GM23338 (cell line): ENCODE measurements at regions not wholly inside any gene's neighbourhood (a gene's known extent, or its start where the extent isn't known, plus 50 kb on each side); places are given as distances from the start of the nearest gene placed in this dataset.

Source experiments
- ATAC-seq: fragments of 200-7000 bp; cut with Tn5 transposase; 3 replicates; pipeline ENCODE4 v1.9.1; 2020
- DNase-seq: peaks from one replicate; pipeline ENCODE4 v3.0.0-alpha.2; 2015; ENCODE audit warnings: low spot score
- H2AFZ ChIP-seq: fragments of 200-600 bp; sonication (generic); 2 replicates; pipeline ENCODE4 v1.8.0; 2016; ENCODE audit warnings: antibody characterized with exemption, mild to moderate bottlenecking, moderate library complexity
- H3F3A ChIP-seq: fragments of 200-600 bp; sonication (generic); replicated peaks from 2 replicates; pipeline ENCODE4 v1.8.0; 2017; ENCODE audit warnings: antibody characterized with exemption, mixed run types, low read depth
- H3K27ac ChIP-seq: fragments of 200-600 bp; sonication (generic); 2 replicates; pipeline ENCODE4 v1.6.1; 2016; ENCODE audit warnings: low read depth
- H3K27me3 ChIP-seq: fragments of 200-600 bp; sonication (generic); 2 replicates; pipeline ENCODE4 v1.8.0; 2016; ENCODE audit warnings: mild to moderate bottlenecking, mixed run types, moderate library complexity; ENCODE audit not compliant: insufficient read depth
- H3K36me3 ChIP-seq: fragments of 200-600 bp; sonication (generic); 2 replicates; pipeline ENCODE4 v1.8.0; 2016; ENCODE audit warnings: mild to moderate bottlenecking; ENCODE audit not compliant: insufficient read depth
- H3K4me1 ChIP-seq: fragments of 200-600 bp; sonication (generic); 2 replicates; pipeline ENCODE4 v1.8.0; 2016; ENCODE audit warnings: mild to moderate bottlenecking, moderate library complexity; ENCODE audit not compliant: insufficient read depth
- H3K4me2 ChIP-seq: fragments of 200-600 bp; sonication (generic); 2 replicates; pipeline ENCODE4 v1.7.1; 2017; ENCODE audit warnings: mixed run types
- H3K4me3 ChIP-seq: fragments of 200-600 bp; sonication (generic); 2 replicates; pipeline ENCODE4 v1.6.1; 2016; ENCODE audit warnings: mixed run types
- H3K79me2 ChIP-seq: fragments of 200-600 bp; sonication (generic); replicated peaks from 2 replicates; pipeline ENCODE4 v1.8.0; 2017; ENCODE audit warnings: mild to moderate bottlenecking; ENCODE audit not compliant: insufficient read depth
- H3K9me2 ChIP-seq: fragments of 200-600 bp; sonication (generic); 2 replicates; pipeline ENCODE4 v1.8.0; 2017; ENCODE audit not compliant: insufficient read depth
- H4K20me1 ChIP-seq: fragments of 200-600 bp; sonication (generic); replicated peaks from 2 replicates; pipeline ENCODE4 v1.8.0; 2017; ENCODE audit warnings: mild to moderate bottlenecking; ENCODE audit not compliant: insufficient read depth
- H3K27ac Mint-ChIP-seq: 2 replicates; pipeline ENCODE4 v1.8.0; 2020; ENCODE audit warnings: inconsistent platforms, mild to moderate bottlenecking, moderate library complexity, mixed read lengths
- H3K27me3 Mint-ChIP-seq: 3 replicates; pipeline ENCODE4 v1.8.0; 2022; ENCODE audit warnings: low read depth, mild to moderate bottlenecking, moderate library complexity, mixed read lengths, inconsistent platforms; ENCODE audit not compliant: insufficient read depth, poor library complexity
- H3K36me3 Mint-ChIP-seq: 3 replicates; pipeline ENCODE4 v1.8.0; 2021; ENCODE audit warnings: low read depth, mild to moderate bottlenecking, inconsistent platforms, moderate library complexity, mixed read lengths
- H3K4me1 Mint-ChIP-seq: 3 replicates; pipeline ENCODE4 v1.8.0; 2020; ENCODE audit warnings: mild to moderate bottlenecking, inconsistent platforms, mixed read lengths
- H3K4me3 Mint-ChIP-seq: 3 replicates; pipeline ENCODE4 v1.8.0; 2021; ENCODE audit warnings: moderate library complexity, mild to moderate bottlenecking, inconsistent platforms, mixed read lengths
- H3K9me3 Mint-ChIP-seq: 3 replicates; pipeline ENCODE4 v1.8.0; 2020; ENCODE audit warnings: moderate library complexity, mild to moderate bottlenecking, inconsistent platforms, mixed read lengths
- CREB1 ChIP-seq: fragments of 250-450 bp; sonication (Bioruptor Pico); IDR thresholded peaks from 2 replicates; pipeline ENCODE4 v1.5.0; 2020; ENCODE audit warnings: low read depth, mild to moderate bottlenecking, moderate library complexity
- EZH2 ChIP-seq: fragments of 200-600 bp; sonication (generic); IDR thresholded peaks from one replicate; pipeline ENCODE4 v1.8.0; 2017; ENCODE audit warnings: antibody characterized with exemption, mild to moderate bottlenecking, low read depth; ENCODE audit not compliant: unreplicated experiment
- STAT1 ChIP-seq: IDR thresholded peaks from one replicate; pipeline ENCODE4 v1.6.1; 2016; ENCODE audit warnings: antibody characterized with exemption; ENCODE audit not compliant: unreplicated experiment
- ZNF462 ChIP-seq: fragments of 250-450 bp; sonication (Bioruptor Pico); IDR thresholded peaks from 2 replicates; pipeline ENCODE4 v1.5.0; 2020; ENCODE audit warnings: mild to moderate bottlenecking, moderate library complexity

- Histone ChIP-seq H3K4me2 (no peak overlapping the region), H3F3A (no peaks in the 10 kb centered on the region), H3K27me3 (no peaks in the 10 kb centered on the region), H3K4me3 (no peak overlapping the region), H3K36me3 (no peaks in the 10 kb centered on the region), H3K27ac (no peak overlapping the region), H4K20me1 (no peaks in the 10 kb centered on the region), H3K79me2 (no peaks in the 10 kb centered on the region), H3K9me2 (no peaks in the 10 kb centered on the region), H3K4me1 (no peaks in the 10 kb centered on the region), H2AFZ (no peak overlapping the region)
- Mint-ChIP-seq H3K9me3 (no peaks in the 10 kb centered on the region), H3K36me3 (no peaks in the 10 kb centered on the region), H3K27ac (no peak overlapping the region), H3K4me3 (no peak overlapping the region), H3K27me3 (no peaks in the 10 kb centered on the region), H3K4me1 (no peaks in the 10 kb centered on the region)
- no peak for DNase-seq
- TF ChIP-seq STAT1 (no peak), EZH2 (no peak)
- ATAC-seq: no peak
Measured at GRCh38 chr2:139165601-139166000, 385.4 kb upstream of the NXPH2 start.

DNA sequence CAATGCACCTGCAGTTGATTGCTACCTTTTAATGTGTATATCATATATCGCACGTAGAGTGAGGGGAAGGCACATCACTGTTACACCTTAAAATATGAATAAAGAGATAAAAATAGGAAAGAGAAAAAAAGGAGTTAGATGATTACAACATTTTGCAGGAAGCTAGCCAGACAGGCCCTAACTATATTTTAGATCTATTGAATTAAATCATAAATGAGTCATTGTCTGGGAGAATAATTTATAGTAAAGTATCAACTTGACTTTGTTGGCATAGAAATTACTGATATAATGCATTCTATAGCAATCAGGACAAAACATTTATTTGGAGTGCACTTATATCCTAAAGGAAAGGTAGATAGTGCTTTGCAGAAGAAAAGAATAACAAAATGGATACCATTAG, 384.9 kb upstream of the NXPH2 start:
- H3K79me2 ChIP-seq: no peaks in the 10 kb centered on the region
- no peaks in the 10 kb centered on the region for H3K36me3 ChIP-seq
- H3K27ac ChIP-seq: no peak overlapping the region
- no peak for DNase-seq
- no peak overlapping the region for H3K4me3 ChIP-seq
- no peak for TF ChIP-seq ZNF462 (CRISPR knock-in tag)
- TF ChIP-seq CREB1 (CRISPR knock-in tag): no peak
- H3K4me1 ChIP-seq: no peaks in the 10 kb centered on the region
- no peaks in the 10 kb centered on the region for H3K27me3 ChIP-seq
- H3K36me3 Mint-ChIP-seq: no peaks in the 10 kb centered on the region
- H3K27me3 Mint-ChIP-seq: no peaks in the 10 kb centered on the region
- H3K4me2 ChIP-seq: no peak overlapping the region
- H3K4me3 Mint-ChIP-seq: no peak overlapping the region
- H4K20me1 ChIP-seq: no peaks in the 10 kb centered on the region
- ATAC-seq: no peak
- no peaks in the 10 kb centered on the region for H3F3A ChIP-seq
- no peaks in the 10 kb centered on the region for H3K4me1 Mint-ChIP-seq
- no peak overlapping the region for H3K27ac Mint-ChIP-seq
- H3K9me2 ChIP-seq: no peaks in the 10 kb centered on the region
- H3K9me3 Mint-ChIP-seq: no peaks in the 10 kb centered on the region
- no peak overlapping the region for H2AFZ ChIP-seq
